ENCODE measurements at regions not wholly inside any gene's neighbourhood (a gene's known extent, or its start where the extent isn't known, plus 50 kb on each side); places are given as distances from the start of the nearest gene placed in this dataset.

DNA sequence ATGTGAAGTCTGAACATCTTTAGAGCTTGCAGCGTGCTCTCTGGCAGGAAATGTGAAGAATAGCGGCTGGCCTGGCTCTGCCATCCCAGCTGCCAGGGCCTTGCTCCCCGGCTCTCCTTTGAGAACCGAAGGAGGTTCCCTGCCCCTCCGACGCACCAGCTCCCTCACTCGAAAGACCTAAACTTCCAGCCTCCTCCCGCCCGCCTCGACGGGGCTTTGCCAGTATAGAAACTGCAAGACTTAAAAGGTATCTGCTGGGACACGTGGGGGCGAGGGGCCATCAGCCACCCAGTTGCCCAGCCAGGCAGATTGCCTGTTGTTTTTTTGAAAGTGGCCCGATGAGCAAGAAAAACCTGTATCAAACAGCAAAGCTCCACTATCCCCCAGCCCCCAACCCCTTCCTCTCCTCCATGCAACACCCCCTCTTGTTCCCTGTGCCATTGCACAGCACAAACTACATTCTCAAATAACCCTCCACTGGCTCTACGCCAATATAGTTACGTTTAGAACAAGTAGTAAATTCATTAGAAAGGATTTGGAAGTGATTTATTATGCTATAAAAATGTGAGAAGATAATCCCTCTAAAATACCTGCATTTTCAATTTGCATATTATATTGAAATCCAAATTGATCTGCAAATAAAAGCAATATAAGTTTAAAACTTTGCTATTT lies 331.9 kb downstream of the MED10 start:
- Histone ChIP-seq H3K4me1 (ENCODE audit: control insufficient read depth in 1 of 2, insufficient read depth in 2 of 2, low read length in 2 of 2) (no peaks in the 10 kb centered on the region), H3K4me3 (ENCODE audit: low read length in 2 of 2) (no peak overlapping the region), H3K9me3 (ENCODE audit: control insufficient read depth, low read length) (no peaks in the 10 kb centered on the region), H3K27ac (ENCODE audit: low read depth in 1 of 2, low read length in 2 of 2) (no peak overlapping the region), H3K27me3 (ENCODE audit: control insufficient read depth in 1 of 2, insufficient read depth in 2 of 2, low read length in 1 of 2) (no peaks in the 10 kb centered on the region), H3K36me3 (ENCODE audit: control insufficient read depth in 1 of 2, insufficient read depth in 2 of 2, low read length in 1 of 2) (no peaks in the 10 kb centered on the region)
- DNase-seq: no peak
- WGBS, 2 donors: 78 to 83% methylated on average over 16 of the region's 16 CpGs
- intact Hi-C loops (cut with DNase I): no loop called here
- no peak for ATAC-seq (ENCODE audit: low FRiP score)

DNA sequence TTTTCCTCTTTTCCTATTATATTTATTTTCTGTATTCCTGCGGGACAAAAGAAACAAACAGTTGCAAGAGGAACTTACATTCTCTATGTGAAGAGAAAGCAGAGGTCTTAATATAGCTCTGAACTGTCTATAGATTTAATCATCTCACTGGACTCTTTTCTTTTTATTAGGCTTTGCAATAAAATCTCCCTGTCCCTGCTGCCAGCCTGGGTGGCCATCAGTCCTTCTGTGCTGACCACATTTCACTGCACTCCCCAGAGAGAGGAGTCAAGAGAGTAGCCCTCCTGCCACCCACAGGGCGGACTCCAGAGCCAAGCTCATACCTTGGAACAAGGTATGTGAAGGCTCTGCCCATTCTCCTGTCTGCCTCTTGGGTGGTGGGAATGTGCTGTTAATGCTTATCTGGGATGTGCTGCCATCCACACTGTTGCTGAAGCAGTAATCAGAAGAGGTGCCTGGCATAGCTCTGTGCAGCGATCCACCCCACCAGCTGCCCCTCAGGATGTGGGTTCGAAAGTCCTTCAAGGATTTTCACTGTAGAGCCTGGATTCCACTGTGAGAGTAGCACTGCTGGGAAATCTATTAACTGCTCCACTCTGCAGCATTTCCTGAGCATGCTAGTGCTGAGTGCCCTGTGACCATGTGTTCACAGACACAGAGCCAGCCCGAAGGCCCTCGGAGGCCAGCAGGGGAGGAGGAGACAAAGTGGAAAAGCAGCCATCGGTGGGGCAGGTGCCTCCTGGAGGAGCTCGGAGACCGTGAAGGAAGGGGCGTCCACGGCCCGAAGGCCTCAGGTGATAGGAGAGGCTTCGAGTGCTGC lies 334.6 kb downstream of the MED10 start:
- Histone ChIP-seq H3K27ac (ENCODE audit: low read depth in 1 of 2, low read length in 2 of 2) (no peak overlapping the region), H3K36me3 (ENCODE audit: control insufficient read depth in 1 of 2, insufficient read depth in 2 of 2, low read length in 1 of 2) (no peaks in the 10 kb centered on the region), H3K27me3 (ENCODE audit: control insufficient read depth in 1 of 2, insufficient read depth in 2 of 2, low read length in 1 of 2) (no peaks in the 10 kb centered on the region), H3K9me3 (ENCODE audit: control insufficient read depth, low read length) (no peaks in the 10 kb centered on the region), H3K4me3 (ENCODE audit: low read length in 2 of 2) (no peak overlapping the region), H3K4me1 (ENCODE audit: control insufficient read depth in 1 of 2, insufficient read depth in 2 of 2, low read length in 2 of 2) (no peaks in the 10 kb centered on the region)
- WGBS, 2 donors: 69 to 74% methylated on average over 13 of the region's 13 CpGs
- ATAC-seq (ENCODE audit: low FRiP score) (no peak), DNase-seq (no peak)
- intact Hi-C loops (cut with DNase I): no loop called here

DNA sequence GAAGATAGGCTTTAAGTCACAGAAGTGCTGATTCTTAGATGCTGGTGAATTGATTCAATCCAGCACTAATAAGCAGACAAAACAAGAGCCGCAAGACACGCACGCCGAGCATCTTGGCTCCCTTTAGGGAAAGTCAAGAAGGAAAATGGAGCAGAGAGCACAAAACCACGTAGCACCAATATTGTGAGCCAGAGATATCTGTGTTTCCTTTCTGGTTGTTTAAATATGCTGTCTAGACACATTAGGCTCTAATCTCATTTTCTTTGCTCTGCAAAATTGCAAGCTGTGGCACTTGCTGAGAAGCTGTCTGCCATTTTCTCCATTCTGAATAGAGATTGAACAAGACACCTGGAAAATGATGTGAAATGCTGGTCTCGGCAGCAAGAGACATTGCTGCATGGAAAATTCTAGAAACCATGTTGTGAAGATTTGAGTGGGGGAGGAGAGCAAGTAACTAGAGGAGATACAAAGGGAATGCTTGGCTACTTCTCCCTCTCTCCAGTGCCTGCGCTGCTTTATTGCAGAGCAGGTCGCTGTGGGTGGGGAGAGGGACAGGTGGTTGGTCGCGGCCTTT lies 336.3 kb downstream of the MED10 start:
- WGBS, 2 donors: 61 to 67% methylated on average over 10 of the region's 10 CpGs

GRCh38 chr5:6039111-6039510 lies 339.2 kb downstream of the MED10 start:
- intact Hi-C loops (cut with DNase I): no loop called here
- no peak for ATAC-seq (ENCODE audit: low FRiP score)

More for the DNA sequence above, 336.3 kb downstream of the MED10 start:
- Histone ChIP-seq H3K36me3 (ENCODE audit: control insufficient read depth in 1 of 2, insufficient read depth in 2 of 2, low read length in 1 of 2) (no peaks in the 10 kb centered on the region), H3K27me3 (ENCODE audit: control insufficient read depth in 1 of 2, insufficient read depth in 2 of 2, low read length in 1 of 2) (no peaks in the 10 kb centered on the region), H3K4me3 (ENCODE audit: low read length in 2 of 2) (no peak overlapping the region), H3K4me1 (ENCODE audit: control insufficient read depth in 1 of 2, insufficient read depth in 2 of 2, low read length in 2 of 2) (no peaks in the 10 kb centered on the region), H3K27ac (ENCODE audit: low read depth in 1 of 2, low read length in 2 of 2) (no peak overlapping the region), H3K9me3 (ENCODE audit: control insufficient read depth, low read length) (no peaks in the 10 kb centered on the region)
- intact Hi-C loops (cut with DNase I): no loop called here
- ATAC-seq (ENCODE audit: low FRiP score) (no peak), DNase-seq (no peak)

GRCh38 chr5:6036006-6036405 lies 342.3 kb downstream of the MED10 start:
- Histone ChIP-seq H3K4me1 (ENCODE audit: control insufficient read depth in 1 of 2, insufficient read depth in 2 of 2, low read length in 2 of 2) (no peaks in the 10 kb centered on the region), H3K27me3 (ENCODE audit: control insufficient read depth in 1 of 2, insufficient read depth in 2 of 2, low read length in 1 of 2) (no peaks in the 10 kb centered on the region), H3K36me3 (ENCODE audit: control insufficient read depth in 1 of 2, insufficient read depth in 2 of 2, low read length in 1 of 2) (no peaks in the 10 kb centered on the region), H3K9me3 (ENCODE audit: control insufficient read depth, low read length) (no peaks in the 10 kb centered on the region), H3K27ac (ENCODE audit: low read depth in 1 of 2, low read length in 2 of 2) (no peak overlapping the region), H3K4me3 (ENCODE audit: low read length in 2 of 2) (no peak overlapping the region)
- WGBS, 2 donors: 76 to 85% methylated on average over 1 of the region's 1 CpG
- ATAC-seq (ENCODE audit: low FRiP score): no peak
- intact Hi-C loops (cut with DNase I): no loop called here
- DNase-seq: no peak

More at GRCh38 chr5:6039111-6039510, 339.2 kb downstream of the MED10 start:
- H3K4me1 ChIP-seq (ENCODE audit: control insufficient read depth in 1 of 2, insufficient read depth in 2 of 2, low read length in 2 of 2): no peaks in the 10 kb centered on the region
- no peaks in the 10 kb centered on the region for H3K27me3 ChIP-seq (ENCODE audit: control insufficient read depth in 1 of 2, insufficient read depth in 2 of 2, low read length in 1 of 2)
- WGBS, 2 donors: 91 to 97% methylated on average over 1 of the region's 1 CpG
- DNase-seq: no peak
- H3K36me3 ChIP-seq (ENCODE audit: control insufficient read depth in 1 of 2, insufficient read depth in 2 of 2, low read length in 1 of 2): no peaks in the 10 kb centered on the region
- no peak overlapping the region for H3K27ac ChIP-seq (ENCODE audit: low read depth in 1 of 2, low read length in 2 of 2)
- H3K9me3 ChIP-seq (ENCODE audit: control insufficient read depth, low read length): no peaks in the 10 kb centered on the region
- H3K4me3 ChIP-seq (ENCODE audit: low read length in 2 of 2): no peak overlapping the region

- intact Hi-C loops (cut with DNase I): no loop called here
- no peak for ATAC-seq (ENCODE audit: low FRiP score)
- WGBS, 2 donors: 73 to 77% methylated on average over 7 of the region's 7 CpGs
- no peaks in the 10 kb centered on the region for H3K27me3 ChIP-seq (ENCODE audit: control insufficient read depth in 1 of 2, insufficient read depth in 2 of 2, low read length in 1 of 2)
- H3K36me3 ChIP-seq (ENCODE audit: control insufficient read depth in 1 of 2, insufficient read depth in 2 of 2, low read length in 1 of 2): no peaks in the 10 kb centered on the region
- H3K9me3 ChIP-seq (ENCODE audit: control insufficient read depth, low read length): no peaks in the 10 kb centered on the region
- no peaks in the 10 kb centered on the region for H3K4me1 ChIP-seq (ENCODE audit: control insufficient read depth in 1 of 2, insufficient read depth in 2 of 2, low read length in 2 of 2)
- DNase-seq: no peak
- no peak overlapping the region for H3K4me3 ChIP-seq (ENCODE audit: low read length in 2 of 2)
- H3K27ac ChIP-seq (ENCODE audit: low read depth in 1 of 2, low read length in 2 of 2): no peak overlapping the region
These were observed 348.5 kb downstream of the MED10 start for GRCh38 chr5:6029811-6030271.

DNA sequence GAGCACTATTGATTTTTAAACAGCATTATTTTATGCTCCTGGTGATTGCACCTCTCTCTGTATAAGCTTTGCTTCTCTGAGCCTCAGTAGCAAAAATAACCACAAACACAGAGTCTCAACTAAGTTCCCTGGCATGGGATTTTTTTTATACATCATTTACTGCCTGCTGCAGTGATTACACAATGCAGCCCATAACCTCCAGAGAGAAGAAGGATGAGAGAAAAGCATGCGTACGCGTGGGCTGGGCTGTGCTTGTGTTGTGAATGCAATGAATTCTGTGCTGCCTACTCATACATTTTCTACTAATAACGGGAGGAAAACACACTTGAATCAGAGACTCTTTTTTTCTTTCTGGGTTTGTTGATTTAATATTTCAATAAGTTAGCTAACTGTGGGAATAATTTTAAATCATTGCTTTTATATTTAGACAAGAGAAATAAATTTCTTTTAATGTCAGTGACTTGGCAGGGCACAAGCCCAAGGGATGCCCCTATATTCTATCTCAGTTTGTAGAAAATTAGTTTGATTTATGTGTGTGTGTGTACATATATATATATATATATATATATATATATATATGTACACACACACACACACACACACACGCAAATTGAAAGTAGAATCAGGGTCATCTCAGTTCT lies 351.5 kb downstream of the MED10 start:
- intact Hi-C loops (cut with DNase I): no loop called here
- H3K27ac ChIP-seq (ENCODE audit: low read depth in 1 of 2, low read length in 2 of 2): no peak overlapping the region
- H3K4me3 ChIP-seq (ENCODE audit: low read length in 2 of 2): no peak overlapping the region
- ATAC-seq (ENCODE audit: low FRiP score) (no peak), DNase-seq (no peak)
- H3K9me3 ChIP-seq (ENCODE audit: control insufficient read depth, low read length): no peaks in the 10 kb centered on the region
- no peaks in the 10 kb centered on the region for H3K4me1 ChIP-seq (ENCODE audit: control insufficient read depth in 1 of 2, insufficient read depth in 2 of 2, low read length in 2 of 2)
- no peaks in the 10 kb centered on the region for H3K27me3 ChIP-seq (ENCODE audit: control insufficient read depth in 1 of 2, insufficient read depth in 2 of 2, low read length in 1 of 2)
- WGBS, 2 donors: 38 to 41% methylated on average over 5 of the region's 5 CpGs
- H3K36me3 ChIP-seq (ENCODE audit: control insufficient read depth in 1 of 2, insufficient read depth in 2 of 2, low read length in 1 of 2): no peaks in the 10 kb centered on the region

- no peak for DNase-seq
- Histone ChIP-seq H3K27me3 (ENCODE audit: control insufficient read depth in 1 of 2, insufficient read depth in 2 of 2, low read length in 1 of 2) (no peaks in the 10 kb centered on the region), H3K36me3 (ENCODE audit: control insufficient read depth in 1 of 2, insufficient read depth in 2 of 2, low read length in 1 of 2) (no peaks in the 10 kb centered on the region), H3K4me1 (ENCODE audit: control insufficient read depth in 1 of 2, insufficient read depth in 2 of 2, low read length in 2 of 2) (no peaks in the 10 kb centered on the region), H3K4me3 (ENCODE audit: low read length in 2 of 2) (no peak overlapping the region), H3K9me3 (ENCODE audit: control insufficient read depth, low read length) (no peaks in the 10 kb centered on the region), H3K27ac (ENCODE audit: low read depth in 1 of 2, low read length in 2 of 2) (no peak overlapping the region)
- 47 to 79% methylated on average over 4 of the region's 4 CpGs for WGBS, 2 donors
- intact Hi-C loops (cut with DNase I): no loop called here
- ATAC-seq (ENCODE audit: low FRiP score): no peak
These were observed 358.7 kb downstream of the MED10 start for GRCh38 chr5:6019612-6020011.

Measured in aorta (tissue), 5 donors.